ENCODE measurements at regions not wholly inside any gene's neighbourhood (a gene's known extent, or its start where the extent isn't known, plus 50 kb on each side); places are given as distances from the start of the nearest gene placed in this dataset.

GRCh38 chr6:1091900-1092299 lies 220.0 kb upstream of the FOXQ1 start:
- no peak for DNase-seq (ENCODE audit: low read depth in 2 of 3, low spot score in 2 of 3)

GRCh38 chr6:1089859-1090258 lies 222.0 kb upstream of the FOXQ1 start:
- DNase-seq (ENCODE audit: low read depth in 2 of 3, low spot score in 2 of 3), result no peak

GRCh38 chr6:1088492-1089001 lies 223.4 kb upstream of the FOXQ1 start:
- DNase-seq (ENCODE audit: low read depth in 2 of 3, low spot score in 2 of 3), result no peak

- no peak for DNase-seq (ENCODE audit: low read depth in 2 of 3, low spot score in 2 of 3)
Measured at GRCh38 chr6:1087154-1087843, 224.6 kb upstream of the FOXQ1 start.

- DNase-seq (ENCODE audit: low read depth in 2 of 3, low spot score in 2 of 3), result no peak
Measured at GRCh38 chr6:1086446-1087153, 225.3 kb upstream of the FOXQ1 start.

- no peak for DNase-seq (ENCODE audit: low read depth in 2 of 3, low spot score in 2 of 3)
Measured at GRCh38 chr6:1082285-1082935, 229.5 kb upstream of the FOXQ1 start.

- DNase-seq (ENCODE audit: low read depth in 2 of 3, low spot score in 2 of 3), result no peak
Measured at GRCh38 chr6:1081551-1082284, 230.2 kb upstream of the FOXQ1 start.

GRCh38 chr6:1080453-1081337 lies 231.2 kb upstream of the FOXQ1 start:
- no peak for DNase-seq (ENCODE audit: low read depth in 2 of 3, low spot score in 2 of 3)

GRCh38 chr6:1079525-1079924 lies 232.4 kb upstream of the FOXQ1 start:
- DNase-seq (ENCODE audit: low read depth in 2 of 3, low spot score in 2 of 3), result no peak

- no peak for DNase-seq (ENCODE audit: low read depth in 2 of 3, low spot score in 2 of 3)
Measured at GRCh38 chr6:1077478-1078416, 234.2 kb upstream of the FOXQ1 start.

- DNase-seq (ENCODE audit: low read depth in 2 of 3, low spot score in 2 of 3), result no peak
Measured at GRCh38 chr6:1076531-1077459, 235.1 kb upstream of the FOXQ1 start.

- DNase-seq (ENCODE audit: low read depth in 2 of 3, low spot score in 2 of 3), result no peak
Measured at GRCh38 chr6:1075880-1076279, 236.0 kb upstream of the FOXQ1 start.

- DNase-seq (ENCODE audit: low read depth in 2 of 3, low spot score in 2 of 3), result no peak
Measured at GRCh38 chr6:1075444-1075843, 236.5 kb upstream of the FOXQ1 start.

- DNase-seq (ENCODE audit: low read depth in 2 of 3, low spot score in 2 of 3), result no peak
Measured at GRCh38 chr6:1070085-1070521, 241.8 kb upstream of the FOXQ1 start.

- no peak for DNase-seq (ENCODE audit: low read depth in 2 of 3, low spot score in 2 of 3)
Measured at GRCh38 chr6:1068905-1069304, 243.0 kb upstream of the FOXQ1 start.

GRCh38 chr6:1068068-1068467 lies 243.8 kb upstream of the FOXQ1 start:
- no peak for DNase-seq (ENCODE audit: low read depth in 2 of 3, low spot score in 2 of 3)

- no peak for DNase-seq (ENCODE audit: low read depth in 2 of 3, low spot score in 2 of 3)
Measured at GRCh38 chr6:1067346-1067745, 244.6 kb upstream of the FOXQ1 start.

GRCh38 chr6:1066449-1067090 lies 245.3 kb upstream of the FOXQ1 start:
- DNase-seq (ENCODE audit: low read depth in 2 of 3, low spot score in 2 of 3), result no peak
